Vagina (tissue), 2 donors: ENCODE measurements at regions not wholly inside any gene's neighbourhood (a gene's known extent, or its start where the extent isn't known, plus 50 kb on each side); places are given as distances from the start of the nearest gene placed in this dataset.

Experiments
- DNase-seq, 2 donors: peaks; one replicate each; pipeline ENCODE4 v3.0.0-alpha.2; 2017; ENCODE audit errors: extremely low spot score in 2 of 2
- H3K27ac ChIP-seq: fragments of 200-600 bp; sonication (generic); one replicate; pipeline ENCODE4 v1.5.1; 2019
- H3K27me3 ChIP-seq: fragments of 200-600 bp; sonication (generic); one replicate; pipeline ENCODE4 v1.5.1; 2019
- H3K36me3 ChIP-seq, 2 donors: fragments of 200-600 bp; sonication (generic); one replicate each; pipeline ENCODE4 v1.5.1; 2017 to 2019
- H3K4me1 ChIP-seq: fragments of 200-600 bp; sonication (generic); one replicate; pipeline ENCODE4 v1.5.1; 2019
- H3K4me3 ChIP-seq, 2 donors: fragments of 200-600 bp; sonication (generic); 1 replicate in 1 of 2; 2 replicates in 1 of 2; pipeline ENCODE4 v1.5.1; 2016 to 2019
- H3K9me3 ChIP-seq: fragments of 200-600 bp; sonication (generic); one replicate; pipeline ENCODE4 v1.5.1; 2019
- POLR2A ChIP-seq, 2 donors: fragments of 450-650 bp; IDR thresholded peaks; one replicate each; pipeline ENCODE4 v1.6.1; 2017; ENCODE audit warnings: antibody characterized with exemption in 2 of 2, mild to moderate bottlenecking in 2 of 2, moderate library complexity in 2 of 2
- POLR2AphosphoS5 ChIP-seq, 2 donors: sonication (generic); formaldehyde crosslinking; IDR thresholded peaks; one replicate each; pipeline ENCODE4 v1.9.0; 2017; ENCODE audit warnings: antibody characterized with exemption in 2 of 2, mild to moderate bottlenecking in 2 of 2, low read depth in 1 of 2; ENCODE audit not compliant: insufficient read depth in 1 of 2
- intact Hi-C: fragments of 100-400 bp; cut with DNase I; formaldehyde crosslinking; loops from one replicate; pipeline ENCODE4 v1.15.1; 2023
- TF ChIP-seq, protein P1 (sequence below), 3 experiments: fragments of 450-650 bp in 2 of 3; fragments of 200-600 bp in 1 of 3; sonication (generic) in 1 of 3; IDR thresholded peaks; one replicate each; pipeline ENCODE4 v1.5.1; 2017 to 2019; ENCODE audit warnings: antibody characterized with exemption in 3 of 3, mild to moderate bottlenecking in 2 of 3, moderate library complexity in 2 of 3

DNA sequence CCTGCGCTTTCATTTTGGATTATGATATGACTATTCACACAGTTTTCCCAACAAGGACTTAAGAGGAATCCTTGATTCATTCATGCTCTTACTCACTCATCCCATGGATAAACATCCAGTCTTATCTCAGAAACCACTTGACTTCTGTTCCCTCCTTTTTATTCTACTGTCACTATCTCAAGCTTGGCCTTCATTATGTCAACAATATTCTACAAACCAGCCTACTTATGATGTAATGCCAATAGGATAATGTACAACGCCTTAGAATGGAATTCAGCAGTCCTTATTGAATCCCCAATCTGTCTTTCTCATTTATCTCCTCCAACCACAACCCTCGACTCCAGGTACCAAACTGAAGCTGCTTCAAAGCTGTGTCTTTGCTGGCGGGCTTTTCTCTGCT, 448.5 kb downstream of the PDZRN4 start:
- no peak overlapping the region for H3K4me3 ChIP-seq
- no peak for TF ChIP-seq POLR2AphosphoS5 (IDR thresholded peaks at IDR 0.05; ENCODE audit: insufficient read depth in 1 of 2, low read depth in 1 of 2)
- TF ChIP-seq POLR2A (IDR thresholded peaks at IDR 0.05), result no peak
- TF ChIP-seq, protein P1, sequence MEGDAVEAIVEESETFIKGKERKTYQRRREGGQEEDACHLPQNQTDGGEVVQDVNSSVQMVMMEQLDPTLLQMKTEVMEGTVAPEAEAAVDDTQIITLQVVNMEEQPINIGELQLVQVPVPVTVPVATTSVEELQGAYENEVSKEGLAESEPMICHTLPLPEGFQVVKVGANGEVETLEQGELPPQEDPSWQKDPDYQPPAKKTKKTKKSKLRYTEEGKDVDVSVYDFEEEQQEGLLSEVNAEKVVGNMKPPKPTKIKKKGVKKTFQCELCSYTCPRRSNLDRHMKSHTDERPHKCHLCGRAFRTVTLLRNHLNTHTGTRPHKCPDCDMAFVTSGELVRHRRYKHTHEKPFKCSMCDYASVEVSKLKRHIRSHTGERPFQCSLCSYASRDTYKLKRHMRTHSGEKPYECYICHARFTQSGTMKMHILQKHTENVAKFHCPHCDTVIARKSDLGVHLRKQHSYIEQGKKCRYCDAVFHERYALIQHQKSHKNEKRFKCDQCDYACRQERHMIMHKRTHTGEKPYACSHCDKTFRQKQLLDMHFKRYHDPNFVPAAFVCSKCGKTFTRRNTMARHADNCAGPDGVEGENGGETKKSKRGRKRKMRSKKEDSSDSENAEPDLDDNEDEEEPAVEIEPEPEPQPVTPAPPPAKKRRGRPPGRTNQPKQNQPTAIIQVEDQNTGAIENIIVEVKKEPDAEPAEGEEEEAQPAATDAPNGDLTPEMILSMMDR (IDR thresholded peaks at IDR 0.05), result no peak
- no peaks in the 10 kb centered on the region for H3K4me1 ChIP-seq

DNA sequence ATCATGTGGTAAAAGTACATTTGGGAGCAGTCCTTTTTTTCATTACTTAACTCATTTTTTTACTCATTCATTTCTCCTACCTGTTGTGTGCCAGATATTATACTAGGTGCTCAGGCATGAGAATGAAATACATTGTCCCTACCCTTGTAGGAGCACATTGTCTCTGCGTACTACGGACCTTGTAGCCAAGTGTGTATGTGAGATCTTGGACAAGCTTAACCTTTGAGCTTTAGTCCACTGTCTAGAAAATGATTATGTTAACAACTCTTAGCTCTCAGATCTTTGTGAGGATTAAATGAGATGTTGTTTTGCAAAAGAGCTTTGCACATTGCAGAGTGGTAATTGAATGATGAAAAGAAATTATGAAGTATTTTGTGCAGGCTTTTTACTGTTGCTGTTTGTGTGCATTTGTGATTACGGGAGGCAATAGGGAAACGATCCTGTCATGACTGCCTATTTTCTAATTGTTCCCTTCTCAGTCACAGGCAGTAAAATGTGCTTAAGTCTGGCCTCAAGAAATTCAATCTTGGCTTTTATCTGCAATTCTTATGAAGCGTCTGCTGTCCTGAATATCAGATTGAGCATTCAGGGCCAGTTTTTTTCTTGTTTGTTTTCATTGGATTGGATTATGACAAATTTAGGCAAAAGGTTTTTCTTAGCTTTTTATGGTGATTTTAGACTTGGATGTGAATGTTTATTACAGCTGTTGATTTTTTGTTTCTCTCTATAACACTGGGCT, 447.7 kb downstream of the PDZRN4 start:
- H3K4me3 ChIP-seq, result no peak overlapping the region
- intact Hi-C loops, result no loop called here
- H3K9me3 ChIP-seq, result no peaks in the 10 kb centered on the region
- no peak for DNase-seq
- H3K4me1 ChIP-seq, result no peaks in the 10 kb centered on the region
- no peak overlapping the region for H3K27ac ChIP-seq
- H3K27me3 ChIP-seq, result no peaks in the 10 kb centered on the region
- TF ChIP-seq, protein P1 (IDR thresholded peaks at IDR 0.05), result no peak
- no peak for TF ChIP-seq POLR2A (IDR thresholded peaks at IDR 0.05)
- TF ChIP-seq POLR2AphosphoS5 (IDR thresholded peaks at IDR 0.05; ENCODE audit: insufficient read depth in 1 of 2, low read depth in 1 of 2), result no peak
- H3K36me3 ChIP-seq, result no peaks in the 10 kb centered on the region

More for the DNA sequence above, 448.5 kb downstream of the PDZRN4 start:
- intact Hi-C loops, result no loop called here
- Histone ChIP-seq H3K36me3 (no peaks in the 10 kb centered on the region), H3K27me3 (no peaks in the 10 kb centered on the region), H3K27ac (no peak overlapping the region), H3K9me3 (no peaks in the 10 kb centered on the region)
- no peak for DNase-seq

DNA sequence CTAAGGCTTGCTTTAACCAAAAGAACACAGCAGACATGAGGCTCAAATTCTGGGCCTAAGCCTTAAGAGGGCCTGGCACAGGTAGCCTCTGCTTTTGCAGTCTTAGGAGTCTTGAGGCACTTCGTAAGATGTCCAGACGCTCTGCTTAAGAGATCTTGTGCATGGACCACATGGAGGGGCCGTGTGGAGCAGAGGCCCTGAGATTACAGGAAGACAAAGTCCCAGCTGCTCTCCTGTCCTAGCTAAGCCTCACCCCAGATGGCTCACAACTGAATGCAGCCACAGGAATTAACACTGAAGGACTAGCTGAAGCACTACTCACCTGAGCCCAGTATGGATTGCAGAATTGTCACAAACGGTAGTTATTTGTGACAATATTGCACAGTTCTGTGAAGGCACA, 446.0 kb downstream of the PDZRN4 start:
- no peak overlapping the region for H3K4me3 ChIP-seq
- intact Hi-C loops, result no loop called here
- no peaks in the 10 kb centered on the region for H3K4me1 ChIP-seq
- no peak for TF ChIP-seq POLR2A (IDR thresholded peaks at IDR 0.05)
- TF ChIP-seq, protein P1 (IDR thresholded peaks at IDR 0.05), result no peak
- no peak for TF ChIP-seq POLR2AphosphoS5 (IDR thresholded peaks at IDR 0.05; ENCODE audit: insufficient read depth in 1 of 2, low read depth in 1 of 2)
- DNase-seq, result no peak
- no peak overlapping the region for H3K27ac ChIP-seq
- H3K27me3 ChIP-seq, result no peaks in the 10 kb centered on the region
- H3K36me3 ChIP-seq, result no peaks in the 10 kb centered on the region
- no peaks in the 10 kb centered on the region for H3K9me3 ChIP-seq

DNA sequence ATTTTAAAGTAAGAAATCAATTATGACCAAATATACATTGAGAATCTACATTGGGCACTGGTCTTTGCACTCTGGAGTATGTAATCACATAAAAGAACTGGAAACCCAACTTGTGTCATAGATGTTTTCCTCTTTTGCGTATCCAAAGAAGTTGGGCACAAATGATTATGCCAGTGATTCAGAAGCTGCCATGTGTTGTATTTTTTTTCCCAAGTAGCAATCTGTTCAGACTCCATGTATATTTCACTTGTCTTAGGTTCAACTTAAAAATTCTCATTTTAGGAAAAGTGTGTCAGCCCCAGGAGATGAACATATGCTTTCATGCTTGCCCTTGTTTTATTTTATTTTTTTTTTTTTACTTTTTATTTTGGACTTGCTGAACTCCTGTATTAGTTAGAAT, 441.5 kb downstream of the PDZRN4 start:
- intact Hi-C loops, result no loop called here
- H3K4me1 ChIP-seq, result no peaks in the 10 kb centered on the region
- TF ChIP-seq POLR2A (IDR thresholded peaks at IDR 0.05) (no peak), POLR2AphosphoS5 (IDR thresholded peaks at IDR 0.05; ENCODE audit: insufficient read depth in 1 of 2, low read depth in 1 of 2) (no peak)
- TF ChIP-seq, protein P1 (IDR thresholded peaks at IDR 0.05), result no peak
- no peak overlapping the region for H3K27ac ChIP-seq
- H3K36me3 ChIP-seq, result no peaks in the 10 kb centered on the region
- H3K9me3 ChIP-seq, result no peaks in the 10 kb centered on the region
- no peak overlapping the region for H3K4me3 ChIP-seq
- no peaks in the 10 kb centered on the region for H3K27me3 ChIP-seq
- DNase-seq, result no peak

DNA sequence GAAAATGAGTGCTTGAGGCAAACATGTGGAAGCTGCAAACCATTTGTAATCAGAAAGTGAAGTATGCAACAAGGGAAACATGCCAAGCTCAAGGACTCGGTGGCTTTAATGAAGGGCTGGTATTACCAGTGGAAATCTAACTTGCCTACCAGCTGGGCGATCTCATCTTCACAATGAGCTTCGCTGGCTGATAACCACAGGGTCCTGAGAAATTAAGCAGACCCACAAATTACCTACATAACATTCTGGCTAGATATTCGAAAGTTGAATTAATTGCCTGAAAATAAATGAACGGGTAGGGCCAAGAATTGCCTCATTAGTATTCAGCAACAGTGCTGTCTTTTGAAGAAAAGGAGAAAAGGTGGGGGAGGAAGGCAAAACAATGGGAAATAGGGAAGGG, 439.4 kb downstream of the PDZRN4 start:
- Histone ChIP-seq H3K27ac (no peak overlapping the region), H3K9me3 (no peaks in the 10 kb centered on the region), H3K27me3 (no peaks in the 10 kb centered on the region), H3K4me3 (no peak overlapping the region), H3K4me1 (no peaks in the 10 kb centered on the region), H3K36me3 (no peaks in the 10 kb centered on the region)
- intact Hi-C loops, result no loop called here
- no peak for TF ChIP-seq POLR2A (IDR thresholded peaks at IDR 0.05)
- TF ChIP-seq, protein P1 (IDR thresholded peaks at IDR 0.05), result no peak
- no peak for DNase-seq
